ENCODE measurements at regions not wholly inside any gene's neighbourhood (a gene's known extent, or its start where the extent isn't known, plus 50 kb on each side); places are given as distances from the start of the nearest gene placed in this dataset.

DNA sequence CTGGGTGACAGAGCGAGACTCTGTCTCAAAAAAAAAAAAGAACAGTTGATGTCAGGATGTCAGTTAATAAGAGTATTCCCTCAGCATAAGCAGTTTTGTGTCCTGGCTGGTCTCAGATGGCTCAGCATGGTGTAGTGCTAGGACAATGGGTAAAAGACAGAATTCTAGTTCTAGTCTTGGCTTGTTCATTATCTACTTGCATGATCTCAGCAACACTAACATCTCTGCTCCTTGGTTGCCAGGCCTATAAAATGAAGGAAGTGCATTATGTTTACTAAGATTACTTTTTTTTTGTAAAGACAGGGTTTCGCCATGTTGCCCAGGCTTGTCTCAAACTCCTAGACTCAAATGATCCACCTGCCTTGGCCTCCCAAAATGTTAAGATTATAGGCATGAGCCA is 84.3 kb upstream of the SP8 start:
- no TSS peak for BruUV-seq (replicated peaks)
- H3K9me3 ChIP-seq (ENCODE audit: control insufficient read depth, insufficient read depth, low read length), result peaks cover 8% of the 10 kb centered on the region
- H3K27ac ChIP-seq (ENCODE audit: insufficient read depth, low read length), result no peak overlapping the region
- H4K20me1 ChIP-seq (ENCODE audit: insufficient read depth, low read length), result no peaks in the 10 kb centered on the region
- H2BK15ac ChIP-seq (ENCODE audit: low read depth, low read length), result no peak overlapping the region
- no peak overlapping the region for H3K4ac ChIP-seq (ENCODE audit: low read depth, low read length)
- dilution Hi-C loops (cut with HindIII; ENCODE audit: low sequenced_read_pairs, unreplicated experiment) (no loop called here), in situ Hi-C loops (cut with MboI; ENCODE audit: low sequenced_read_pairs) (no loop called here), intact Hi-C loops (cut with micrococcal nuclease) (no loop called here)
- no peak overlapping the region for H4K5ac ChIP-seq (ENCODE audit: low read depth, low read length)
- H3K56ac ChIP-seq (ENCODE audit: extremely low read depth, insufficient read depth, low read length), result no peak overlapping the region
- H2BK120ac ChIP-seq (ENCODE audit: low read depth, low read length), result no peak overlapping the region
- H2AK5ac ChIP-seq (ENCODE audit: low read depth, low read length), result no peak overlapping the region
- TF ChIP-seq RFX5 (IDR thresholded peaks at IDR 0.05; ENCODE audit: low read depth, low read length) (no peak), MXI1 (IDR thresholded peaks at IDR 0.05; ENCODE audit: borderline replicate concordance, low read depth, low read length) (no peak), CHD1 (IDR thresholded peaks at IDR 0.05; ENCODE audit: low read depth, low read length) (no peak), POLR2A (IDR thresholded peaks at IDR 0.05; ENCODE audit: low read depth, low read length) (no peak), MAZ (IDR thresholded peaks at IDR 0.05; ENCODE audit: borderline replicate concordance, low read depth, low read length) (no peak), FOS (IDR thresholded peaks at IDR 0.05; ENCODE audit: low read depth, low read length) (no peak), MAFK (IDR thresholded peaks at IDR 0.05; ENCODE audit: low read depth, low read length) (no peak), RAD21 (IDR thresholded peaks at IDR 0.05; ENCODE audit: low read length) (no peak)
- TF ChIP-seq, protein P1, sequence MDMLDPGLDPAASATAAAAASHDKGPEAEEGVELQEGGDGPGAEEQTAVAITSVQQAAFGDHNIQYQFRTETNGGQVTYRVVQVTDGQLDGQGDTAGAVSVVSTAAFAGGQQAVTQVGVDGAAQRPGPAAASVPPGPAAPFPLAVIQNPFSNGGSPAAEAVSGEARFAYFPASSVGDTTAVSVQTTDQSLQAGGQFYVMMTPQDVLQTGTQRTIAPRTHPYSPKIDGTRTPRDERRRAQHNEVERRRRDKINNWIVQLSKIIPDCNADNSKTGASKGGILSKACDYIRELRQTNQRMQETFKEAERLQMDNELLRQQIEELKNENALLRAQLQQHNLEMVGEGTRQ (IDR thresholded peaks at IDR 0.05; ENCODE audit: low read depth, low read length), result no peak
- TF ChIP-seq, protein P2, sequence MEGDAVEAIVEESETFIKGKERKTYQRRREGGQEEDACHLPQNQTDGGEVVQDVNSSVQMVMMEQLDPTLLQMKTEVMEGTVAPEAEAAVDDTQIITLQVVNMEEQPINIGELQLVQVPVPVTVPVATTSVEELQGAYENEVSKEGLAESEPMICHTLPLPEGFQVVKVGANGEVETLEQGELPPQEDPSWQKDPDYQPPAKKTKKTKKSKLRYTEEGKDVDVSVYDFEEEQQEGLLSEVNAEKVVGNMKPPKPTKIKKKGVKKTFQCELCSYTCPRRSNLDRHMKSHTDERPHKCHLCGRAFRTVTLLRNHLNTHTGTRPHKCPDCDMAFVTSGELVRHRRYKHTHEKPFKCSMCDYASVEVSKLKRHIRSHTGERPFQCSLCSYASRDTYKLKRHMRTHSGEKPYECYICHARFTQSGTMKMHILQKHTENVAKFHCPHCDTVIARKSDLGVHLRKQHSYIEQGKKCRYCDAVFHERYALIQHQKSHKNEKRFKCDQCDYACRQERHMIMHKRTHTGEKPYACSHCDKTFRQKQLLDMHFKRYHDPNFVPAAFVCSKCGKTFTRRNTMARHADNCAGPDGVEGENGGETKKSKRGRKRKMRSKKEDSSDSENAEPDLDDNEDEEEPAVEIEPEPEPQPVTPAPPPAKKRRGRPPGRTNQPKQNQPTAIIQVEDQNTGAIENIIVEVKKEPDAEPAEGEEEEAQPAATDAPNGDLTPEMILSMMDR (conservative IDR thresholded peaks at IDR 0.05; ENCODE audit: low read depth, low read length), result no peak
- TF ChIP-seq, protein P3, sequence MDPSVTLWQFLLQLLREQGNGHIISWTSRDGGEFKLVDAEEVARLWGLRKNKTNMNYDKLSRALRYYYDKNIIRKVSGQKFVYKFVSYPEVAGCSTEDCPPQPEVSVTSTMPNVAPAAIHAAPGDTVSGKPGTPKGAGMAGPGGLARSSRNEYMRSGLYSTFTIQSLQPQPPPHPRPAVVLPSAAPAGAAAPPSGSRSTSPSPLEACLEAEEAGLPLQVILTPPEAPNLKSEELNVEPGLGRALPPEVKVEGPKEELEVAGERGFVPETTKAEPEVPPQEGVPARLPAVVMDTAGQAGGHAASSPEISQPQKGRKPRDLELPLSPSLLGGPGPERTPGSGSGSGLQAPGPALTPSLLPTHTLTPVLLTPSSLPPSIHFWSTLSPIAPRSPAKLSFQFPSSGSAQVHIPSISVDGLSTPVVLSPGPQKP (IDR thresholded peaks at IDR 0.05; ENCODE audit: borderline replicate concordance, low read depth, low read length), result no peak
- no CpG with 5 or more reads among the region's 2 CpGs for WGBS, 2 experiments (ENCODE audit: extremely low coverage in 2 of 2, insufficient read length in 1 of 2)
- DNase-seq (no peak), ATAC-seq (ENCODE audit: low read depth) (no peak)
- H3K36me3 ChIP-seq (ENCODE audit: control insufficient read depth, insufficient read depth, low read length), result no peaks in the 10 kb centered on the region
- H3K9ac ChIP-seq (ENCODE audit: low read depth, low read length), result no peak overlapping the region
- ChIA-PET POLR2A (ENCODE audit: unreplicated experiment) (no interaction called here), CTCF (no interaction called here)
- H3K79me1 ChIP-seq (ENCODE audit: low read depth in 1 of 2, low read length in 2 of 2), result no peaks in the 10 kb centered on the region
- H4K91ac ChIP-seq (ENCODE audit: insufficient read depth, low read depth, low read length), result no peak overlapping the region
- no peak overlapping the region for H4K8ac ChIP-seq (ENCODE audit: low read depth in 2 of 2, low read length in 2 of 2)
- H2BK5ac ChIP-seq (ENCODE audit: low read depth, low read length, poor library complexity, severe bottlenecking), result no peak overlapping the region
- H3K23ac ChIP-seq (ENCODE audit: low read depth, low read length), result no peak overlapping the region
- H3K4me3 ChIP-seq (ENCODE audit: insufficient read depth, low read depth, low read length), result no peak overlapping the region
- H3K4me2 ChIP-seq (ENCODE audit: low read depth, low read length), result no peak overlapping the region
- no peaks in the 10 kb centered on the region for H3K9me1 ChIP-seq (ENCODE audit: insufficient read depth, low read length)
- no peaks in the 10 kb centered on the region for H3K27me3 ChIP-seq (ENCODE audit: control insufficient read depth, insufficient read depth, low read length)
- no peak overlapping the region for H3K14ac ChIP-seq (replicated peaks; ENCODE audit: low read depth, low read length)
- no peak overlapping the region for H2BK20ac ChIP-seq (ENCODE audit: low read depth, low read length)
- H3K18ac ChIP-seq (ENCODE audit: low read depth, low read length), result no peak overlapping the region
- no peaks in the 10 kb centered on the region for H3K4me1 ChIP-seq (ENCODE audit: control insufficient read depth, insufficient read depth, low read length)
- H2AFZ ChIP-seq (replicated peaks; ENCODE audit: low read length, poor library complexity), result no peak overlapping the region
- H2AK9ac ChIP-seq (replicated peaks; ENCODE audit: low read depth, low read length, poor library complexity), result no peak overlapping the region
